HG03558 (cell line): ENCODE measurements at regions not wholly inside any gene's neighbourhood (a gene's known extent, or its start where the extent isn't known, plus 50 kb on each side); places are given as distances from the start of the nearest gene placed in this dataset.

Experiments used
- ATAC-seq: cut with Tn5 transposase; IDR thresholded peaks from one replicate; pipeline ENCODE4 v1.9.1; 2021; ENCODE audit warnings: moderate number of reproducible peaks; ENCODE audit not compliant: unreplicated experiment; ENCODE audit errors: extremely low read depth

- ATAC-seq, result no peak
Observed at GRCh38 chr9:119441832-119442231, 72.6 kb upstream of the BRINP1 start.

- ATAC-seq, result no peak
Observed at GRCh38 chr9:119441338-119441737, 72.1 kb upstream of the BRINP1 start.

- ATAC-seq, result no peak
Observed at GRCh38 chr9:119436261-119436660, 67.0 kb upstream of the BRINP1 start.

GRCh38 chr9:119435076-119435475 is 65.8 kb upstream of the BRINP1 start:
- no peak for ATAC-seq

DNA sequence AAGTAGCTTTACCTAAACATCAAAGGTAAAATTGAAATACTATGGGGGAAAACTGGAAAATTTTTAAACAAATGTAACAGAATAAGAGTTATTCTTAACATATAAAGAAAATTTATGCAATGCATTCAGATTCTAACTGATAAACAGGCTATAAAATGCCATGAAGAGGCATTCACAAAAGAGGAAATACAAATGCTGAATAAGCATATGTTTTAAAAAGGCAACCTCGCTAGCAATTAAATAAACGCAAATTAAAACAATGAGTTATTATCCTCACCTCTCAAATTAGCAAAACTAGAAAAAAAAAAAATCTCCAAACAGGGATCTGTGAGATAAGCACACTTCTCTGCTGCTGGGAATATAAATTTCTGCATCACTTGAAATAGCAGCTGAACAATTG is 63.2 kb upstream of the BRINP1 start:
- no peak for ATAC-seq

DNA sequence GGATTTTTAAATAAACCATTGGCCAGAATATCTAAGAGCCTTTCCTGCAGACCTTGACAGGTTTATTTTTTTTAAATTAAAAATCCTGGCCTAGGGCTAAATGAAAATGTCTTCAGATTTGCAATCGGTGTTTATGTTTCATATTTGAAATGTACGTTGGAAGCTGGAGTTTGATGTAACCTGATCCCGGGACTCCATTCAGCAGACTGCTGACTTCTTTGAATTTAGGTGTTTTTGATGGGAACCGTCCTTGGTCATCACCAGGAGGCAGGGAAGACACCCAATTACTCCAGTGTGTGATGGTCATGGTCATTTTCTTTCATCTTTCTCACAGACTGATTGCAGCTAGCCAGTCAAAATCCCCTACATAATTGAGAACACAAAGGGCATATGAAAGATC is 60.1 kb upstream of the BRINP1 start:
- ATAC-seq, result no peak

- no peak for ATAC-seq
Observed at GRCh38 chr9:119420231-119420630, 51.0 kb upstream of the BRINP1 start.
